Cardiac muscle cell (in vitro differentiated cells and primary cell): ENCODE measurements at regions not wholly inside any gene's neighbourhood (a gene's known extent, or its start where the extent isn't known, plus 50 kb on each side); places are given as distances from the start of the nearest gene placed in this dataset.

Experiments used
- DNase-seq, 2 donors: peaks; one replicate each; pipeline versions ENCODE4 v3.0.0 to v3.0.0-alpha.2; 2010 to 2017; ENCODE audit warnings: low read depth in 1 of 2, low spot score in 1 of 2
- H3K27ac ChIP-seq: fragments of 200-600 bp; sonication (generic); 2 replicates; pipeline ENCODE4 v1.5.1; 2016
- H3K27me3 ChIP-seq: fragments of 200-600 bp; sonication (generic); 2 replicates; pipeline ENCODE4 v1.6.0; 2016; ENCODE audit warnings: control low read depth
- H3K36me3 ChIP-seq: fragments of 200-600 bp; sonication (generic); 2 replicates; pipeline ENCODE4 v1.5.1; 2016; ENCODE audit warnings: control low read depth
- H3K4me1 ChIP-seq: fragments of 200-600 bp; sonication (generic); 2 replicates; pipeline ENCODE4 v1.8.1; 2017; ENCODE audit warnings: low read depth, mild to moderate bottlenecking, mixed run types
- H3K4me3 ChIP-seq: fragments of 200-600 bp; sonication (generic); 2 replicates; pipeline ENCODE4 v1.5.1; 2016; ENCODE audit warnings: mild to moderate bottlenecking
- H3K9me3 ChIP-seq: fragments of 200-600 bp; sonication (generic); 2 replicates; pipeline ENCODE4 v1.5.1; 2017; ENCODE audit warnings: low read depth, mild to moderate bottlenecking, control low read depth
- TF ChIP-seq, protein P1 (sequence below): IDR thresholded peaks from 2 replicates; pipeline ENCODE4 v1.5.1; 2012; ENCODE audit warnings: low read depth, mild to moderate bottlenecking, low read length

DNA sequence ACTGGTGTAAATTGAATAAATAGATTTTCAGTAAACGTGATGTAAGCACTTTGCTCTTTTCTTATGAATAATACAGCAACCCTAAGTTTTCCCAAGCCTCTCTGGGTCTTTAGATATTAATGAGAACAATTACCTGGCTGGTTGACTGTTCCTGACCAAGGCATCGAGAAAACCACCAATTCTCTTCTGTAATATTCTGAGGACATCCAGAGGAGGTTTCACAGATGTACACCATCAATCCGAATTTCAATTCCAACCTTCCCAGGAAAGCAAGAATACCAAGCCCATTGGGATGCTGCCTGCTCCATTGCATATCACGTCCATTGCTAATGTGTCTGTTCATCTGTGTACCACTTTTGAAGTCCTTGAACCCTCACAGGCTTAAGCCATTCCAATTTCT, 571.8 kb downstream of the NUP35 start:
- Histone ChIP-seq H3K4me1 (no peaks in the 10 kb centered on the region), H3K27ac (no peak overlapping the region), H3K36me3 (no peaks in the 10 kb centered on the region), H3K27me3 (no peaks in the 10 kb centered on the region), H3K9me3 (no peaks in the 10 kb centered on the region), H3K4me3 (no peak overlapping the region)
- DNase-seq, result no peak
- TF ChIP-seq, protein P1, sequence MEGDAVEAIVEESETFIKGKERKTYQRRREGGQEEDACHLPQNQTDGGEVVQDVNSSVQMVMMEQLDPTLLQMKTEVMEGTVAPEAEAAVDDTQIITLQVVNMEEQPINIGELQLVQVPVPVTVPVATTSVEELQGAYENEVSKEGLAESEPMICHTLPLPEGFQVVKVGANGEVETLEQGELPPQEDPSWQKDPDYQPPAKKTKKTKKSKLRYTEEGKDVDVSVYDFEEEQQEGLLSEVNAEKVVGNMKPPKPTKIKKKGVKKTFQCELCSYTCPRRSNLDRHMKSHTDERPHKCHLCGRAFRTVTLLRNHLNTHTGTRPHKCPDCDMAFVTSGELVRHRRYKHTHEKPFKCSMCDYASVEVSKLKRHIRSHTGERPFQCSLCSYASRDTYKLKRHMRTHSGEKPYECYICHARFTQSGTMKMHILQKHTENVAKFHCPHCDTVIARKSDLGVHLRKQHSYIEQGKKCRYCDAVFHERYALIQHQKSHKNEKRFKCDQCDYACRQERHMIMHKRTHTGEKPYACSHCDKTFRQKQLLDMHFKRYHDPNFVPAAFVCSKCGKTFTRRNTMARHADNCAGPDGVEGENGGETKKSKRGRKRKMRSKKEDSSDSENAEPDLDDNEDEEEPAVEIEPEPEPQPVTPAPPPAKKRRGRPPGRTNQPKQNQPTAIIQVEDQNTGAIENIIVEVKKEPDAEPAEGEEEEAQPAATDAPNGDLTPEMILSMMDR, result no peak

DNA sequence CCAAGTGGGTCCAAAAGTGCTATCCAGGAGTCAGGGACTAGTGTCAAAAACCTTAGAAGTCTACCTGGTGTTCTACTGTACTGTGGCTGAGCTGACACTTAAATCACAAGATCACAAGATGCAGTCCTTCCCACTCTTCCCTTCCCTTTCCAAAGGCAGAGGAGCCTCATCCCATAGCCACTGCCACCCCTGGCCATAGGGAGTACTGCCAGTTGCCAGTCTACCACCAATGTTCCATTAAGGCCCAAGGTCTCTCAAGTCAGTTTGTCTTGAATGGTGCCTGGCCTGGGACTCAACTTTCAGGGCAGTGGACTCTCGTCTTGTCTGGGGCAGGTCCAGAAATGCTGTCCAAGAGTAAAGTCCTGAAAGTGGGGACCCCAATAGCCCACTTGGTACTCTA, 585.6 kb downstream of the NUP35 start:
- H3K9me3 ChIP-seq, result no peaks in the 10 kb centered on the region
- no peak for DNase-seq
- TF ChIP-seq, protein P1, result no peak
- H3K36me3 ChIP-seq, result no peaks in the 10 kb centered on the region
- H3K27me3 ChIP-seq, result no peaks in the 10 kb centered on the region
- no peak overlapping the region for H3K27ac ChIP-seq
- no peaks in the 10 kb centered on the region for H3K4me1 ChIP-seq
- H3K4me3 ChIP-seq, result no peak overlapping the region

DNA sequence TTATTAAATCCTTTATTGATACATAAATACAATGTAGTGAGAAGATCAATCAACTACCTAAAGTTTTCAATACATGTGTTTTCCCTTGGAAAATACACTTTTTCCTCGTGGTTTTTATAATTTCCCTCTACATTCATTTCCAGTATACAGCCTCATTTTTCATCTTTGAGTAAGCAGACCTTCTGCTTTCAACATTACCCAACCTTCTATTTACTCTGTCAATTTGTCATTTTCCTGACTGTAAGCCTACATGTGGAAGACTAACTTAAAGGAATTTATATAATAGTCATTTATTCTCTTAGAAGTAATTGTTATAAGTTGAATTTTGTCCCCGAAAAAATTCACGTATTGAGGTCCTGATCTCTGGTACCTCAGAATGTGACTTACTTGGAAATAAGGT, 594.0 kb downstream of the NUP35 start:
- TF ChIP-seq, protein P1, result no peak
- no peak overlapping the region for H3K4me3 ChIP-seq
- no peak overlapping the region for H3K27ac ChIP-seq
- H3K4me1 ChIP-seq, result no peaks in the 10 kb centered on the region
- H3K9me3 ChIP-seq, result no peaks in the 10 kb centered on the region
- no peaks in the 10 kb centered on the region for H3K36me3 ChIP-seq
- no peak for DNase-seq
- no peaks in the 10 kb centered on the region for H3K27me3 ChIP-seq

DNA sequence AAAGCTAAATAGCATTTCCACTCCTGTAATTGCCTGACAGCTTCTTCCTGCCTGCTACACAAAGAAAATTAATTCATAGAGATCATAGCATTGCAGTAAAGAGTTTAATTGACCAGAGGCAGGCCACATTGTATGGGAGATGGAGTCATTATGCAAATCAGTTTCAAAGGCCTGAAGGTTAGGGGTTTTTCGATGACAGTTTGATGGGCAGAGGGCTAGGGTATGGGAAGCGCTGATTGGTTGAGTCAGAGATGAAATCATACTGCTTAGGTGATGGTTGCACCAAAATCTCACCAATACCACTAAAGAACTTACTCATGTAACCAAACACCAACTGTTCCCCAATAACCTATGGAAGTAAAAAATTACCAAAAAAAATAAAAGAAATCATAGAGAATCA, 599.0 kb downstream of the NUP35 start:
- DNase-seq, result no peak
- no peak overlapping the region for H3K4me3 ChIP-seq
- H3K27ac ChIP-seq, result no peak overlapping the region
- H3K36me3 ChIP-seq, result no peaks in the 10 kb centered on the region
- H3K9me3 ChIP-seq, result no peaks in the 10 kb centered on the region
- H3K27me3 ChIP-seq, result no peaks in the 10 kb centered on the region
- TF ChIP-seq, protein P1, result no peak
- no peaks in the 10 kb centered on the region for H3K4me1 ChIP-seq

DNA sequence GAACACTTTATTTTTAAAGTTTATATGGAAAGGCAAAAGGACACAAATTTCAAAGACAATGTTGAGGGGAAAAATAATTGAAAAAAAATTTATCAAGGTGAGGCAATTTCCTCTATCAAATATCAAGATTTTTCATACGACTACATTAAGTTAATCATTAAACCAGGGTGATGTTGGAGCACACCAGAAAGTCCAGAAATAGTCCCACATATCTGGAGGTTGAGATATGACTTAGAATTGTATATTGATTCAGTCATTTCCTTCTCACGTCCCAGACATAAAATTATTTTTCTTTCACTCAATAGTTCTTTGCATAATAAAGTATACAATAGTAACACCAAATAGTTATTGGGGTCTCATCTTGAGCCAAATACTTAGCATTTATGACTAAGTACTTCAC, 605.1 kb downstream of the NUP35 start:
- DNase-seq, result no peak
- TF ChIP-seq, protein P1, result no peak
- Histone ChIP-seq H3K27me3 (no peaks in the 10 kb centered on the region), H3K4me3 (no peak overlapping the region), H3K27ac (no peak overlapping the region), H3K36me3 (no peaks in the 10 kb centered on the region), H3K9me3 (no peaks in the 10 kb centered on the region), H3K4me1 (no peaks in the 10 kb centered on the region)

DNA sequence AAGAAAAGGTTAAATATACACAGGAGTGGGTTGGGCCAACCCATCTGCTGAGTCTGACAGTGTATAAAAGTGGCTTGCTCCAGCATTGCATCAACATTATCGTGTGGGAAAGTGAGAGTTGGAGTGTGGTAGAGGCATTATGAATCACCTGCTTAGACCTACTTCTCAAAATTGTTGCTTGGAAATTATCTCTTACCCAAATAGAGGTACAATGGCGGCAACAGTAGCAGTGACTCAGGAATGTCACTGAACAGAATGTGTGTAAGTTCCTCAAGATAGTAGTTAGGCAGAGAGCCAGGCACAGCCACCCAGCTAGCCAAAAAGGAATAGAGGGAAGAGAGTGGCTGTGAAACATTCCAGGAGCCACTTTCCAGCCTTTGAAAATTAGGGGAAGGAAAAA, 616.0 kb downstream of the NUP35 start:
- DNase-seq, result no peak

More for the DNA sequence above, 616.0 kb downstream of the NUP35 start:
- Histone ChIP-seq H3K4me3 (no peak overlapping the region), H3K9me3 (no peaks in the 10 kb centered on the region), H3K4me1 (no peaks in the 10 kb centered on the region), H3K27ac (no peak overlapping the region), H3K27me3 (no peaks in the 10 kb centered on the region), H3K36me3 (no peaks in the 10 kb centered on the region)
- TF ChIP-seq, protein P1, result no peak
